ENCODE measurements at regions not wholly inside any gene's neighbourhood (a gene's known extent, or its start where the extent isn't known, plus 50 kb on each side); places are given as distances from the start of the nearest gene placed in this dataset.

GRCh38 chr22:44605486-44605885 is 96.5 kb upstream of the PRR5 start:
- ChIA-PET CTCF (ENCODE audit: low intra/inter-chr PET ratio) (no interaction called here), POLR2A (no interaction called here)
- H3K4me2 ChIP-seq (ENCODE audit: insufficient read depth, low read length) = no peak overlapping the region
- H3K27me3 ChIP-seq (ENCODE audit: control insufficient read depth in 2 of 2, insufficient read depth in 2 of 2, low read length in 2 of 2) = peaks cover 0 to 47% of the 10 kb centered on the region in 2 experiments; a peak in 3 of 5 replicates
- no peaks in the 10 kb centered on the region for H3K9me1 ChIP-seq (ENCODE audit: control insufficient read depth, insufficient read depth, low read length)
- no peaks in the 10 kb centered on the region for H3K9me3 ChIP-seq (replicated peaks; ENCODE audit: control insufficient read depth, insufficient read depth, low read depth, low read length)
- no peaks in the 10 kb centered on the region for H4K20me1 ChIP-seq (replicated peaks; ENCODE audit: control insufficient read depth, insufficient read depth, low read length)
- no peak overlapping the region for H3K9ac ChIP-seq (ENCODE audit: insufficient read depth in 1 of 2, low read depth in 2 of 2, low read length in 2 of 2)
- no peaks in the 10 kb centered on the region for H3K36me3 ChIP-seq (ENCODE audit: control insufficient read depth, insufficient read depth, low read length)
- DNase-seq (ENCODE audit: extremely low read depth in 1 of 4, low spot score in 3 of 4) = no peak
- in situ Hi-C loops (cut with MboI) = no loop called here
- no peak overlapping the region for H3K4me3 ChIP-seq
- no peak overlapping the region for H2AFZ ChIP-seq (ENCODE audit: low read depth, low read length)
- 5% methylated on average over 4 of the region's 9 CpGs for WGBS (ENCODE audit: insufficient coverage, low coverage, missing lambda C conversion rate)
- no peaks in the 10 kb centered on the region for H3K79me2 ChIP-seq (ENCODE audit: control insufficient read depth, insufficient read depth, low read length)
- no peak overlapping the region for H3K27ac ChIP-seq (ENCODE audit: extremely low read depth, low read depth, low read length)
- H3K4me1 ChIP-seq (replicated peaks in 1 of 2; ENCODE audit: control insufficient read depth in 2 of 2, insufficient read depth in 2 of 2, low read length in 2 of 2) = no peaks in the 10 kb centered on the region; a peak in 1 of 5 replicates
- FAIRE-seq = no peak
- intact Hi-C loops (cut with micrococcal nuclease) = no loop called here
- ATAC-seq = no peak
- TF ChIP-seq TGIF2 (CRISPR knock-in tag; IDR thresholded peaks at IDR 0.05) (no peak), ZNF282 (CRISPR knock-in tag; IDR thresholded peaks at IDR 0.05) (no peak), JUND (IDR thresholded peaks at IDR 0.05; ENCODE audit: borderline replicate concordance, low read depth, low read length) (no peak), JUND (tag; IDR thresholded peaks at IDR 0.05; ENCODE audit: borderline replicate concordance, low read depth, low read length) (no peak)
- no TSS peak for BruUV-seq (replicated peaks)

- CTCF ChIA-PET (ENCODE audit: low intra/inter-chr PET ratio) = no interaction called here
Observed at GRCh38 chr22:44604991-44605390, 97.0 kb upstream of the PRR5 start.

More at GRCh38 chr22:44604991-44605390, 97.0 kb upstream of the PRR5 start:
- Histone ChIP-seq H3K36me3 (ENCODE audit: control insufficient read depth, insufficient read depth, low read length) (no peaks in the 10 kb centered on the region), H3K9me3 (replicated peaks; ENCODE audit: control insufficient read depth, insufficient read depth, low read depth, low read length) (no peaks in the 10 kb centered on the region), H2AFZ (ENCODE audit: low read depth, low read length) (no peak overlapping the region), H3K27me3 (ENCODE audit: control insufficient read depth in 2 of 2, insufficient read depth in 2 of 2, low read length in 2 of 2) (peaks cover 0 to 47% of the 10 kb centered on the region in 2 experiments; a peak in 3 of 5 replicates), H3K9me1 (ENCODE audit: control insufficient read depth, insufficient read depth, low read length) (no peaks in the 10 kb centered on the region), H4K20me1 (replicated peaks; ENCODE audit: control insufficient read depth, insufficient read depth, low read length) (no peaks in the 10 kb centered on the region), H3K9ac (ENCODE audit: insufficient read depth in 1 of 2, low read depth in 2 of 2, low read length in 2 of 2) (no peak overlapping the region), H3K4me1 (replicated peaks in 1 of 2; ENCODE audit: control insufficient read depth in 2 of 2, insufficient read depth in 2 of 2, low read length in 2 of 2) (no peaks in the 10 kb centered on the region; a peak in 1 of 5 replicates), H3K27ac (ENCODE audit: extremely low read depth, low read depth, low read length) (no peak overlapping the region), H3K79me2 (ENCODE audit: control insufficient read depth, insufficient read depth, low read length) (no peaks in the 10 kb centered on the region), H3K4me2 (ENCODE audit: insufficient read depth, low read length) (no peak overlapping the region), H3K4me3 (no peak overlapping the region)
- POLR2A ChIA-PET = no interaction called here
- in situ Hi-C loops (cut with MboI) (no loop called here), intact Hi-C loops (cut with micrococcal nuclease) (no loop called here)
- no TSS peak for BruUV-seq (replicated peaks)
- TF ChIP-seq ZBTB9 (CRISPR knock-in tag; IDR thresholded peaks at IDR 0.05) = no peak
- no peak for TF ChIP-seq TCF15 (CRISPR knock-in tag; IDR thresholded peaks at IDR 0.05)
- no peak for TF ChIP-seq CREB3L1 (IDR thresholded peaks at IDR 0.05; ENCODE audit: borderline replicate concordance, low read depth)
- no peak for TF ChIP-seq ZNF398 (CRISPR knock-in tag; IDR thresholded peaks at IDR 0.05)
- no peak for TF ChIP-seq ESRRA (IDR thresholded peaks at IDR 0.05; ENCODE audit: borderline replicate concordance, low read depth)
- TF ChIP-seq FOXJ3 (CRISPR knock-in tag; IDR thresholded peaks at IDR 0.05) = no peak
- WGBS (ENCODE audit: insufficient coverage, low coverage, missing lambda C conversion rate) = 0% methylated on average over 2 of the region's 6 CpGs
- FAIRE-seq (no peak), DNase-seq (ENCODE audit: extremely low read depth in 1 of 4, low spot score in 3 of 4) (no peak), ATAC-seq (no peak)

Measured in K562 (cell line).